PC-3 (cell line): ENCODE measurements at regions not wholly inside any gene's neighbourhood (a gene's known extent, or its start where the extent isn't known, plus 50 kb on each side); places are given as distances from the start of the nearest gene placed in this dataset.

ENCODE experiments used
- EZH2 ChIP-seq: fragments of 300-600 bp; sonication (generic); IDR thresholded peaks from one replicate; pipeline ENCODE4 v1.6.1; 2017; ENCODE audit warnings: antibody characterized with exemption, mild to moderate bottlenecking, low read length; ENCODE audit not compliant: unreplicated experiment
- EZH2phosphoT487 ChIP-seq: fragments of 300-600 bp; sonication (generic); IDR thresholded peaks from 2 replicates; pipeline ENCODE4 v1.6.1; 2018; ENCODE audit warnings: mild to moderate bottlenecking, antibody characterized with exemption, low read length, borderline replicate concordance
- TF ChIP-seq, protein P1 (sequence below): fragments of 300-600 bp; sonication (generic); conservative IDR thresholded peaks from 2 replicates; pipeline ENCODE4 v1.5.1; 2017; ENCODE audit warnings: antibody characterized with exemption, low read depth, mild to moderate bottlenecking, low read length

DNA sequence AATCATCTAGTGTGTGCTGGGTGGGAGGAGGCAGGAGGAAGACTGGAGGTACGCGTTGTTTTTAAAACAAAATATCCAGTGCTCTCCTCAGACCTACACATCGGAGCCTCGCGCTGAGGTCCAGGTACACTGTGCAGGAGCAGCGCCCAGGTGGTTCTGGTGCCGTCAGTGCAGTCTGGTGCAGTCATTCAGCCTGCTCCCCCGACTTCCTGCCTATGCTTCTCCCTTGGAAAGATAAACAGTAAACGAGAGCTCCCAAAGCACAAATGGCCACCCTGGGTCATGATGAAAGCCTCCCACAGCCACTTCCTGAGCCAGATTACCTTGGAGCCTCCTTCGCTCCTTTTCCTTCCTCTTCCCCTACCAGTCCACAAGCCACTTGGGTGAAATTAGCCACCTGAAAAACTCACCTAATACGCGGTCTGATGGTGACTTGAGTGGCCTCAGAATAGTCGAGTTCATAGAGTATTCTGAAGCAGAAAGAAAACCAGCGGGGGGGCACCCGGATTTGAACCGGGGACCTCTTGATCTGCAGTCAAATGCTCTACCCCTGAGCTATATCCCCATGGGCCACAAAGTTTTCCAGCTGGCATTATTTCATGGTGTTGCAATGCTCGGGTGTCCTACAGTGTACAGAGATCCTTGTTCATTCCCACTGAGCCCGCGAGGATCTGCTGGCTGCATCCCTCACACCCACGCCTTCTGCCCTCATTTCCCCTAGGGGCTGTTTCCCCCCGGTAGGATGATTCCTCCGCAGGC lies 82.5 kb downstream of the ZNF467 start:
- TF ChIP-seq EZH2phosphoT487: no peak
- TF ChIP-seq, protein P1, sequence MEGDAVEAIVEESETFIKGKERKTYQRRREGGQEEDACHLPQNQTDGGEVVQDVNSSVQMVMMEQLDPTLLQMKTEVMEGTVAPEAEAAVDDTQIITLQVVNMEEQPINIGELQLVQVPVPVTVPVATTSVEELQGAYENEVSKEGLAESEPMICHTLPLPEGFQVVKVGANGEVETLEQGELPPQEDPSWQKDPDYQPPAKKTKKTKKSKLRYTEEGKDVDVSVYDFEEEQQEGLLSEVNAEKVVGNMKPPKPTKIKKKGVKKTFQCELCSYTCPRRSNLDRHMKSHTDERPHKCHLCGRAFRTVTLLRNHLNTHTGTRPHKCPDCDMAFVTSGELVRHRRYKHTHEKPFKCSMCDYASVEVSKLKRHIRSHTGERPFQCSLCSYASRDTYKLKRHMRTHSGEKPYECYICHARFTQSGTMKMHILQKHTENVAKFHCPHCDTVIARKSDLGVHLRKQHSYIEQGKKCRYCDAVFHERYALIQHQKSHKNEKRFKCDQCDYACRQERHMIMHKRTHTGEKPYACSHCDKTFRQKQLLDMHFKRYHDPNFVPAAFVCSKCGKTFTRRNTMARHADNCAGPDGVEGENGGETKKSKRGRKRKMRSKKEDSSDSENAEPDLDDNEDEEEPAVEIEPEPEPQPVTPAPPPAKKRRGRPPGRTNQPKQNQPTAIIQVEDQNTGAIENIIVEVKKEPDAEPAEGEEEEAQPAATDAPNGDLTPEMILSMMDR: no peak
- no peak for TF ChIP-seq EZH2
